Heart right ventricle (tissue), 16 donors: ENCODE measurements at regions not wholly inside any gene's neighbourhood (a gene's known extent, or its start where the extent isn't known, plus 50 kb on each side); places are given as distances from the start of the nearest gene placed in this dataset.

Source experiments
- ATAC-seq, 8 donors: fragments of 200-7000 bp; cut with Tn5 transposase; one replicate each; pipeline ENCODE4 v1.9.1; 2020; ENCODE audit warnings: mild to moderate bottlenecking in 8 of 8, moderate library complexity in 8 of 8, moderate number of reproducible peaks in 1 of 8
- DNase-seq, 2 donors: peaks; one replicate each; pipeline ENCODE4 v3.0.0-alpha.2; 2020
- H3K27ac ChIP-seq, 10 donors: fragments of 200-600 bp; sonication (generic) in 2 of 10; one replicate each; pipeline versions ENCODE4 v1.5.0 to v1.8.0; 2020 to 2022; ENCODE audit warnings: mild to moderate bottlenecking in 3 of 10
- H3K27me3 ChIP-seq, 7 donors: fragments of 200-600 bp; one replicate each; pipeline ENCODE4 v1.8.0; 2021 to 2022; ENCODE audit warnings: mild to moderate bottlenecking in 2 of 7
- H3K36me3 ChIP-seq, 9 donors: fragments of 200-600 bp; sonication (generic) in 1 of 9; one replicate each; pipeline versions ENCODE4 v1.5.0 to v1.8.0; 2020 to 2022; ENCODE audit warnings: mild to moderate bottlenecking in 2 of 9
- H3K4me1 ChIP-seq, 9 donors: fragments of 200-600 bp; sonication (generic) in 1 of 9; one replicate each; pipeline versions ENCODE4 v1.5.0 to v1.8.0; 2020 to 2022; ENCODE audit warnings: mild to moderate bottlenecking in 4 of 9
- H3K4me3 ChIP-seq, 10 donors: fragments of 200-600 bp; sonication (generic) in 2 of 10; one replicate each; pipeline versions ENCODE4 v1.5.0 to v1.8.0; 2020 to 2022; ENCODE audit warnings: mild to moderate bottlenecking in 7 of 10, moderate library complexity in 2 of 10
- H3K9me3 ChIP-seq, 11 donors: fragments of 200-600 bp in 10 of 11; sonication (generic) in 2 of 11; one replicate each; pipeline versions ENCODE4 v1.5.0 to v1.8.0; 2013 to 2022; ENCODE audit warnings: mild to moderate bottlenecking in 2 of 11, control low read depth in 1 of 11, moderate library complexity in 1 of 11
- CTCF ChIP-seq, 9 donors: fragments of 200-600 bp; sonication (generic) in 2 of 9; IDR thresholded peaks; one replicate each; pipeline versions ENCODE4 v1.5.0 to v1.8.0; 2021 to 2022; ENCODE audit warnings: antibody characterized with exemption in 9 of 9, mild to moderate bottlenecking in 5 of 9, moderate library complexity in 1 of 9
- WGBS, 2 donors: extraction: QIAGEN DNeasy Blood & Tissue Kit; methylation state at CpG; one replicate each; pipeline ENCODE4 v1.1.7; 2013; ENCODE audit warnings: inconsistent platforms in 1 of 2; 5-methylcytosine and 5-hydroxymethylcytosine counted together
- intact Hi-C, 10 donors: fragments of 100-400 bp; cut with DNase I; formaldehyde crosslinking; loops; one replicate each; pipeline versions ENCODE4 v1.11.1 to v1.14.2; 2022
- donor health status: Arrhythmogenic right ventricular cardiomyopathy.
- donor health status: ischemic (EF 13 %, LVEDD 7.1; RV severe dilation, severe dysfunction).
- donor health status: healthy with polysubstance abuse.
- donor health status: DM: no; HTN: yes; CAD: no.
- donor health status: DM: no; HTN: no; CAD: no.
- donor health status: ischemic (EF 25% LVEDD 6.9; RV normal size, moderate dysfunction).
- donor health status: ischemic (EF 25% LVEDD 5.7; RV mildly dilated, moderate dysfunction).
- donor health status: healthy.
- donor health status: DM: yes; HTN: yes; CAD: no.
- donor health status: Ischemic cardiomyopathy.
- donor health status: ischemic (EF 35%, LVEDD 5.7; RV mildly dilated, moderate dysfunction).
- donor health status: nonischemic (EF 11% LVEDD 7.7; RV severe dilation, severe dysfunction).
- donor health status: DM: yes; HTN: yes; CAD: no.
- donor health status: PGD.
- donor health status: ischemic (EF 29% LVEDD 5.4; RV normal size, mild dysfunction).
- donor health status: nonischemic (EF 23%, LVEDD 6.1; RV moderate dilation, normal function).

GRCh38 chr7:38102507-38102906, 75.5 kb upstream of the STARD3NL start:
- H3K4me1 ChIP-seq: peaks cover 0 to 7% (median 0%) of the 10 kb centered on the region in 9 donors
- TF ChIP-seq CTCF (IDR thresholded peaks at IDR 0.05): no peak
- H3K36me3 ChIP-seq: no peaks in the 10 kb centered on the region
- intact Hi-C loops: loop anchor here in 9 of 10 donors (5.0 to 10.0 kb wide), 6 partner anchors 188 to 272 kb away; partner anchors contain the start of gene SFRP4 (in 1 of the 9)
- peaks cover 0 to 14% (median 0%) of the 10 kb centered on the region in 11 donors for H3K9me3 ChIP-seq
- no peak overlapping the region for H3K4me3 ChIP-seq
- no peak for DNase-seq
- peaks cover 0 to 5% (median 0%) of the 10 kb centered on the region in 7 donors for H3K27me3 ChIP-seq
- ATAC-seq: no peak
- 32 to 40% methylated on average over 1 of the region's 1 CpG for WGBS, 2 donors
- H3K27ac ChIP-seq: no peak overlapping the region

GRCh38 chr7:38105874-38106483, 72.1 kb upstream of the STARD3NL start:
- WGBS, 2 donors: 24 to 26% methylated on average over 5 of the region's 5 CpGs
- no peaks in the 10 kb centered on the region for H3K27me3 ChIP-seq
- DNase-seq (peak in 1 of 2 donors; percentile 7), ATAC-seq (peak in 5 of 8 donors; percentile 38 to 67 (median 57))
- H3K4me1 ChIP-seq: peaks cover 0 to 7% (median 0%) of the 10 kb centered on the region in 9 donors
- no peak overlapping the region for H3K4me3 ChIP-seq
- peak; percentile 44 to 79 (median 70) for TF ChIP-seq CTCF (IDR thresholded peaks at IDR 0.05)
- H3K36me3 ChIP-seq: no peaks in the 10 kb centered on the region
- intact Hi-C loops: loop anchor here in 9 of 10 donors (1.0 to 10.0 kb wide), 14 partner anchors 73 to 271 kb away; partner anchors contain the start of genes SFRP4 (in 4 of the 9) and STARD3NL (in 1 of the 9)
- no peaks in the 10 kb centered on the region for H3K9me3 ChIP-seq
- no peak overlapping the region for H3K27ac ChIP-seq

- TF ChIP-seq CTCF (IDR thresholded peaks at IDR 0.05): peak; percentile 68 to 86 (median 81)
- no peaks in the 10 kb centered on the region for H3K36me3 ChIP-seq
- peaks cover 0 to 6% (median 0%) of the 10 kb centered on the region in 7 donors for H3K27me3 ChIP-seq
- H3K4me1 ChIP-seq: peaks cover 0 to 4% (median 0%) of the 10 kb centered on the region in 9 donors
- DNase-seq: peak in 1 of 2 donors; percentile 45
- no peak overlapping the region for H3K4me3 ChIP-seq
- intact Hi-C loops: loop anchor here in 9 of 10 donors (1.0 to 10.0 kb wide), 14 partner anchors 71 to 270 kb away; partner anchors contain the start of genes SFRP4 (in 4 of the 9) and STARD3NL (in 1 of the 9)
- ATAC-seq: peak in 6 of 8 donors; percentile 69 to 78 (median 74)
- no peak overlapping the region for H3K27ac ChIP-seq
- no peaks in the 10 kb centered on the region for H3K9me3 ChIP-seq
- 29 to 31% methylated on average over 3 of the region's 3 CpGs for WGBS, 2 donors
Measured at GRCh38 chr7:38107486-38107893, 70.6 kb upstream of the STARD3NL start.

- no peak for ATAC-seq
Measured at GRCh38 chr7:38112075-38112474, 66.0 kb upstream of the STARD3NL start.

More at GRCh38 chr7:38112075-38112474, 66.0 kb upstream of the STARD3NL start:
- intact Hi-C loops: loop anchor here in 1 of 10 donors (5.0 kb wide), 1 partner anchor 250 kb away; no protein-coding TSS in a partner anchor
- Histone ChIP-seq H3K27ac (no peak overlapping the region), H3K4me3 (no peak overlapping the region), H3K36me3 (no peaks in the 10 kb centered on the region), H3K9me3 (no peaks in the 10 kb centered on the region), H3K27me3 (peaks cover 0 to 14% (median 0%) of the 10 kb centered on the region in 7 donors), H3K4me1 (no peaks in the 10 kb centered on the region)
- WGBS, 2 donors: 76 to 85% methylated on average over 2 of the region's 2 CpGs
- DNase-seq: no peak
- no peak for TF ChIP-seq CTCF (IDR thresholded peaks at IDR 0.05)
